SK-N-SH treated with all-trans-retinoic acid at 6 μM for 48 hours (cell line): ENCODE measurements at regions not wholly inside any gene's neighbourhood (a gene's known extent, or its start where the extent isn't known, plus 50 kb on each side); places are given as distances from the start of the nearest gene placed in this dataset.

ENCODE experiments used
- ATAC-seq: fragments of 200-7000 bp; cut with Tn5 transposase; 3 replicates; pipeline ENCODE4 v1.9.1; 2020; ENCODE audit warnings: mild to moderate bottlenecking, moderate library complexity
- ARNTL ChIP-seq: fragments of 450-650 bp; formaldehyde crosslinking; IDR thresholded peaks from 2 replicates; pipeline ENCODE4 v1.5.0; 2020; ENCODE audit warnings: low read depth, mild to moderate bottlenecking, moderate library complexity, borderline replicate concordance
- BACH2 ChIP-seq: fragments of 250-450 bp; sonication (Bioruptor Pico); IDR thresholded peaks from 2 replicates; pipeline ENCODE4 v1.9.0; 2021; ENCODE audit warnings: mild to moderate bottlenecking, borderline replicate concordance
- CSDC2 ChIP-seq: fragments of 250-450 bp; sonication (Bioruptor Pico); IDR thresholded peaks from 2 replicates; pipeline ENCODE4 v1.5.0; 2020; ENCODE audit warnings: mild to moderate bottlenecking, moderate library complexity
- ESRRG ChIP-seq: fragments of 250-450 bp; sonication (Bioruptor Pico); IDR thresholded peaks from 2 replicates; pipeline ENCODE4 v1.6.1; 2021; ENCODE audit warnings: mild to moderate bottlenecking
- GLIS3 ChIP-seq: fragments of 250-450 bp; sonication (Bioruptor Pico); IDR thresholded peaks from 2 replicates; pipeline ENCODE4 v1.5.0; 2020; ENCODE audit warnings: mild to moderate bottlenecking, moderate library complexity
- ISL1 ChIP-seq: fragments of 250-450 bp; sonication (Bioruptor Pico); IDR thresholded peaks from 2 replicates; pipeline ENCODE4 v2.1.2; 2022; ENCODE audit warnings: mild to moderate bottlenecking, moderate library complexity
- OSR1 ChIP-seq: fragments of 250-450 bp; sonication (Bioruptor Pico); IDR thresholded peaks from 2 replicates; pipeline ENCODE4 v1.8.0; 2022; ENCODE audit warnings: moderate library complexity, mild to moderate bottlenecking, inconsistent platforms
- PPARA ChIP-seq: fragments of 250-450 bp; sonication (Bioruptor Pico); IDR thresholded peaks from 2 replicates; pipeline ENCODE4 v1.5.0; 2020; ENCODE audit warnings: mild to moderate bottlenecking, borderline replicate concordance
- RARB ChIP-seq: fragments of 250-450 bp; sonication (Bioruptor Pico); IDR thresholded peaks from 2 replicates; pipeline ENCODE4 v1.8.0; 2021; ENCODE audit warnings: mild to moderate bottlenecking, moderate library complexity
- SNAI2 ChIP-seq: fragments of 250-450 bp; sonication (Bioruptor Pico); IDR thresholded peaks from 2 replicates; pipeline ENCODE4 v1.5.0; 2020; ENCODE audit warnings: mild to moderate bottlenecking, moderate library complexity
- TCF4 ChIP-seq: fragments of 250-450 bp; sonication (Bioruptor Pico); IDR thresholded peaks from 2 replicates; pipeline ENCODE4 v1.8.0; 2021; ENCODE audit warnings: mild to moderate bottlenecking, moderate library complexity, borderline replicate concordance
- TOX ChIP-seq: fragments of 250-450 bp; sonication (Bioruptor Pico); IDR thresholded peaks from 2 replicates; pipeline ENCODE4 v1.8.0; 2021; ENCODE audit warnings: mild to moderate bottlenecking, moderate library complexity, borderline replicate concordance
- ZC3H10 ChIP-seq: fragments of 250-450 bp; sonication (Bioruptor Pico); IDR thresholded peaks from 2 replicates; pipeline ENCODE4 v1.5.1; 2021; ENCODE audit warnings: mild to moderate bottlenecking, moderate library complexity
- ZFP3 ChIP-seq: fragments of 250-450 bp; sonication (Bioruptor Pico); IDR thresholded peaks from 2 replicates; pipeline ENCODE4 v1.5.0; 2020; ENCODE audit warnings: mild to moderate bottlenecking, moderate library complexity
- ZFP30 ChIP-seq: fragments of 450-650 bp; formaldehyde crosslinking; IDR thresholded peaks from 2 replicates; pipeline ENCODE4 v1.5.0; 2022; ENCODE audit warnings: mild to moderate bottlenecking, moderate library complexity
- ZNF565 ChIP-seq: fragments of 450-650 bp; formaldehyde crosslinking; conservative IDR thresholded peaks from 2 replicates; pipeline ENCODE4 v1.5.0; 2020; ENCODE audit warnings: low read depth, mild to moderate bottlenecking, moderate library complexity
- TF ChIP-seq, protein P1 (sequence below): fragments of 250-450 bp; sonication (Bioruptor Pico); IDR thresholded peaks from 2 replicates; pipeline ENCODE4 v1.5.0; 2020; ENCODE audit warnings: mild to moderate bottlenecking, moderate library complexity
- TF ChIP-seq, protein P2 (sequence below): fragments of 250-450 bp; sonication (Bioruptor Pico); IDR thresholded peaks from 2 replicates; pipeline ENCODE4 v1.8.0; 2020; ENCODE audit warnings: mild to moderate bottlenecking, moderate library complexity, borderline replicate concordance
- TF ChIP-seq, protein P3 (sequence below): fragments of 250-450 bp; sonication (Bioruptor Pico); IDR thresholded peaks from 2 replicates; pipeline ENCODE4 v1.8.0; 2021; ENCODE audit warnings: low read depth, mild to moderate bottlenecking, moderate library complexity, borderline replicate concordance
- TF ChIP-seq, protein P4 (sequence below): fragments of 250-450 bp; sonication (Bioruptor Pico); IDR thresholded peaks from 2 replicates; pipeline ENCODE4 v1.5.1; 2020; ENCODE audit warnings: low read depth, mild to moderate bottlenecking, moderate library complexity
- TF ChIP-seq, protein P5 (sequence below): fragments of 250-450 bp; sonication (Bioruptor Pico); IDR thresholded peaks from 2 replicates; pipeline ENCODE4 v1.5.1; 2021; ENCODE audit warnings: mild to moderate bottlenecking, moderate library complexity

DNA sequence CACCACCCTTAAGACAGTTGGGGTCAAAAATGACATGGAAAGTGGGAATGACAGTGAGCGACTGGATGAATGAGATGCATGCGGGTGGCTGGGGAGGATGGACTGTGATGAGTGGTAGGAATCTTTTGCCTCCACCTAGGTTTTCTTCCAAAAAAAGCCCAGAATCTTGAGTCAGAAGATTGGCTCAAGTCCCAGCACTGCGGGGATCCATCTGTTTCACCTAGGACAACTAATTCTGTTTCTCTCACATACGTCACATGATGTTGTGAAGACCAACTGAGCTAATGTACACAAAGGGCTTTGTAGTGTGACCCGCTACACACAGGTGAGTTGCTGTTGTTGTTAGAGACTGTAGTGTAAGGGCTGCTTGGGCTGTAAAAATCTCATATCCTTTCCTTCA is 58.5 kb upstream of the SLC35B4 start:
- ATAC-seq = no peak
- no peak for TF ChIP-seq ISL1 (CRISPR knock-in tag)
- no peak for TF ChIP-seq OSR1 (CRISPR knock-in tag)
- TF ChIP-seq, protein P1, sequence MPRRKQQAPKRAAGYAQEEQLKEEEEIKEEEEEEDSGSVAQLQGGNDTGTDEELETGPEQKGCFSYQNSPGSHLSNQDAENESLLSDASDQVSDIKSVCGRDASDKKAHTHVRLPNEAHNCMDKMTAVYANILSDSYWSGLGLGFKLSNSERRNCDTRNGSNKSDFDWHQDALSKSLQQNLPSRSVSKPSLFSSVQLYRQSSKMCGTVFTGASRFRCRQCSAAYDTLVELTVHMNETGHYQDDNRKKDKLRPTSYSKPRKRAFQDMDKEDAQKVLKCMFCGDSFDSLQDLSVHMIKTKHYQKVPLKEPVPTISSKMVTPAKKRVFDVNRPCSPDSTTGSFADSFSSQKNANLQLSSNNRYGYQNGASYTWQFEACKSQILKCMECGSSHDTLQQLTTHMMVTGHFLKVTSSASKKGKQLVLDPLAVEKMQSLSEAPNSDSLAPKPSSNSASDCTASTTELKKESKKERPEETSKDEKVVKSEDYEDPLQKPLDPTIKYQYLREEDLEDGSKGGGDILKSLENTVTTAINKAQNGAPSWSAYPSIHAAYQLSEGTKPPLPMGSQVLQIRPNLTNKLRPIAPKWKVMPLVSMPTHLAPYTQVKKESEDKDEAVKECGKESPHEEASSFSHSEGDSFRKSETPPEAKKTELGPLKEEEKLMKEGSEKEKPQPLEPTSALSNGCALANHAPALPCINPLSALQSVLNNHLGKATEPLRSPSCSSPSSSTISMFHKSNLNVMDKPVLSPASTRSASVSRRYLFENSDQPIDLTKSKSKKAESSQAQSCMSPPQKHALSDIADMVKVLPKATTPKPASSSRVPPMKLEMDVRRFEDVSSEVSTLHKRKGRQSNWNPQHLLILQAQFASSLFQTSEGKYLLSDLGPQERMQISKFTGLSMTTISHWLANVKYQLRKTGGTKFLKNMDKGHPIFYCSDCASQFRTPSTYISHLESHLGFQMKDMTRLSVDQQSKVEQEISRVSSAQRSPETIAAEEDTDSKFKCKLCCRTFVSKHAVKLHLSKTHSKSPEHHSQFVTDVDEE = no peak
- TF ChIP-seq ZFP3 = no peak
- TF ChIP-seq, protein P2, sequence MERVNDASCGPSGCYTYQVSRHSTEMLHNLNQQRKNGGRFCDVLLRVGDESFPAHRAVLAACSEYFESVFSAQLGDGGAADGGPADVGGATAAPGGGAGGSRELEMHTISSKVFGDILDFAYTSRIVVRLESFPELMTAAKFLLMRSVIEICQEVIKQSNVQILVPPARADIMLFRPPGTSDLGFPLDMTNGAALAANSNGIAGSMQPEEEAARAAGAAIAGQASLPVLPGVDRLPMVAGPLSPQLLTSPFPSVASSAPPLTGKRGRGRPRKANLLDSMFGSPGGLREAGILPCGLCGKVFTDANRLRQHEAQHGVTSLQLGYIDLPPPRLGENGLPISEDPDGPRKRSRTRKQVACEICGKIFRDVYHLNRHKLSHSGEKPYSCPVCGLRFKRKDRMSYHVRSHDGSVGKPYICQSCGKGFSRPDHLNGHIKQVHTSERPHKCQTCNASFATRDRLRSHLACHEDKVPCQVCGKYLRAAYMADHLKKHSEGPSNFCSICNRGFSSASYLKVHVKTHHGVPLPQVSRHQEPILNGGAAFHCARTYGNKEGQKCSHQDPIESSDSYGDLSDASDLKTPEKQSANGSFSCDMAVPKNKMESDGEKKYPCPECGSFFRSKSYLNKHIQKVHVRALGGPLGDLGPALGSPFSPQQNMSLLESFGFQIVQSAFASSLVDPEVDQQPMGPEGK = no peak
- TF ChIP-seq TCF4 (CRISPR knock-in tag) = no peak
- no peak for TF ChIP-seq RARB
- TF ChIP-seq SNAI2 = no peak
- no peak for TF ChIP-seq ZFP30 (CRISPR knock-in tag)
- no peak for TF ChIP-seq ARNTL (CRISPR knock-in tag)
- TF ChIP-seq, protein P3, sequence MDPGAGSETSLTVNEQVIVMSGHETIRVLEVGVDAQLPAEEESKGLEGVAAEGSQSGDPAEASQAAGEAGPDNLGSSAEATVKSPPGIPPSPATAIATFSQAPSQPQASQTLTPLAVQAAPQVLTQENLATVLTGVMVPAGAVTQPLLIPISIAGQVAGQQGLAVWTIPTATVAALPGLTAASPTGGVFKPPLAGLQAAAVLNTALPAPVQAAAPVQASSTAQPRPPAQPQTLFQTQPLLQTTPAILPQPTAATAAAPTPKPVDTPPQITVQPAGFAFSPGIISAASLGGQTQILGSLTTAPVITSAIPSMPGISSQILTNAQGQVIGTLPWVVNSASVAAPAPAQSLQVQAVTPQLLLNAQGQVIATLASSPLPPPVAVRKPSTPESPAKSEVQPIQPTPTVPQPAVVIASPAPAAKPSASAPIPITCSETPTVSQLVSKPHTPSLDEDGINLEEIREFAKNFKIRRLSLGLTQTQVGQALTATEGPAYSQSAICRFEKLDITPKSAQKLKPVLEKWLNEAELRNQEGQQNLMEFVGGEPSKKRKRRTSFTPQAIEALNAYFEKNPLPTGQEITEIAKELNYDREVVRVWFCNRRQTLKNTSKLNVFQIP (CRISPR knock-in tag) = no peak
- no peak for TF ChIP-seq BACH2
- TF ChIP-seq, protein P4, sequence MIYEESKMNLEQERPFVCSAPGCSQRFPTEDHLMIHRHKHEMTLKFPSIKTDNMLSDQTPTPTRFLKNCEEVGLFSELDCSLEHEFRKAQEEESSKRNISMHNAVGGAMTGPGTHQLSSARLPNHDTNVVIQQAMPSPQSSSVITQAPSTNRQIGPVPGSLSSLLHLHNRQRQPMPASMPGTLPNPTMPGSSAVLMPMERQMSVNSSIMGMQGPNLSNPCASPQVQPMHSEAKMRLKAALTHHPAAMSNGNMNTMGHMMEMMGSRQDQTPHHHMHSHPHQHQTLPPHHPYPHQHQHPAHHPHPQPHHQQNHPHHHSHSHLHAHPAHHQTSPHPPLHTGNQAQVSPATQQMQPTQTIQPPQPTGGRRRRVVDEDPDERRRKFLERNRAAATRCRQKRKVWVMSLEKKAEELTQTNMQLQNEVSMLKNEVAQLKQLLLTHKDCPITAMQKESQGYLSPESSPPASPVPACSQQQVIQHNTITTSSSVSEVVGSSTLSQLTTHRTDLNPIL (CRISPR knock-in tag) = no peak
- no peak for TF ChIP-seq GLIS3 (CRISPR knock-in tag)
- TF ChIP-seq CSDC2 (CRISPR knock-in tag) = no peak
- no peak for TF ChIP-seq TOX (CRISPR knock-in tag)
- no peak for TF ChIP-seq ZC3H10 (CRISPR knock-in tag)
- TF ChIP-seq, all 23 proteins: peak for 0

DNA sequence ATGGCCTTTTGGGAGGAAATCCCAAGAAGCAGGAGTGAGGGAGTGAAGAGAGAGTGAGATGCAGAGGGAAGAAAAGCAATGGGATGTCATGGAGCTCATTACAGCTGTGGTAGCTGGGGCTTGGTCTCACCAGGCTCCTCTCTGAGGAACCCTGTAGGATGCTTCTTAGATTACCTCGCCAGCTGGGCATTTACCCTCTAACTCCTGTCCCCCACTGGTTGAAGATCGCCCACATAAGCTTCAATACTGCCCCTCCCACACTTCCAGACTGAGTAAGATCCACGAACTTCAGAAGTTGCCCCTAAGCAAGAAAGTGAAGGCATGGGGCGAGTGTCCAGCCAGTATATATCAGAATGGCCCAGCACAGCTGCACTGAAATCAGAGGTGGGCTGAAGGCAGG is 58.1 kb upstream of the SLC35B4 start:
- TF ChIP-seq, protein P4 (CRISPR knock-in tag) = no peak
- TF ChIP-seq GLIS3 (CRISPR knock-in tag) (no peak), TOX (CRISPR knock-in tag) (no peak), ZC3H10 (CRISPR knock-in tag) (no peak), PPARA (CRISPR knock-in tag) (no peak), SNAI2 (no peak), OSR1 (CRISPR knock-in tag) (no peak), ZNF565 (no peak), ESRRG (CRISPR knock-in tag) (no peak)
- TF ChIP-seq, protein P2 = no peak
- ATAC-seq = no peak

DNA sequence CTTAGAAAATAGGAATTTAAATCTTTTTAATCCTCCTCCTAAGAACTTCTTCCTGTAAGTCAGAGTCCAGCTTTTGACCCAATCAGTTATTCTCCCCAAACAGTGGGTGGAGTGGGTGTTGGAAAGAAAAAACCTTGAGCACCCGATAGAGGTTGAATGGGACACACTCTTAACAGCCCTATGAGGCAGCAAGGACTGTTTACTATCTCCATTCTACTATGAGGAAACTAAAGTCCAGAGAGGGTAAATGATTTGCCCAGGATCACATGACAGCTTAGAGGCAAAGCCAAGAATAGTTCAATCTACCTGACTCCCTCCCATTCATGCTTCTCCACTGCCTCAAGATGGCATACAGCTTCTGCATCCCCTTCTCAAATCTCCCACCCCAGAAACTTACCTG is 57.6 kb upstream of the SLC35B4 start:
- TF ChIP-seq, protein P5, sequence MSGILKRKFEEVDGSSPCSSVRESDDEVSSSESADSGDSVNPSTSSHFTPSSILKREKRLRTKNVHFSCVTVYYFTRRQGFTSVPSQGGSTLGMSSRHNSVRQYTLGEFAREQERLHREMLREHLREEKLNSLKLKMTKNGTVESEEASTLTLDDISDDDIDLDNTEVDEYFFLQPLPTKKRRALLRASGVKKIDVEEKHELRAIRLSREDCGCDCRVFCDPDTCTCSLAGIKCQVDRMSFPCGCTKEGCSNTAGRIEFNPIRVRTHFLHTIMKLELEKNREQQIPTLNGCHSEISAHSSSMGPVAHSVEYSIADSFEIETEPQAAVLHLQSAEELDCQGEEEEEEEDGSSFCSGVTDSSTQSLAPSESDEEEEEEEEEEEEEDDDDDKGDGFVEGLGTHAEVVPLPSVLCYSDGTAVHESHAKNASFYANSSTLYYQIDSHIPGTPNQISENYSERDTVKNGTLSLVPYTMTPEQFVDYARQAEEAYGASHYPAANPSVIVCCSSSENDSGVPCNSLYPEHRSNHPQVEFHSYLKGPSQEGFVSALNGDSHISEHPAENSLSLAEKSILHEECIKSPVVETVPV (CRISPR knock-in tag) = no peak
- no peak for TF ChIP-seq GLIS3 (CRISPR knock-in tag)
- TF ChIP-seq BACH2 = no peak
- no peak for TF ChIP-seq ZC3H10 (CRISPR knock-in tag)
- no peak for TF ChIP-seq ZNF565
- ATAC-seq = no peak
